HUES64 (cell line): ENCODE measurements at regions not wholly inside any gene's neighbourhood (a gene's known extent, or its start where the extent isn't known, plus 50 kb on each side); places are given as distances from the start of the nearest gene placed in this dataset.

Experiments used
- H3K27ac ChIP-seq: 2 replicates; pipeline ENCODE4 v1.7.0; 2013; ENCODE audit warnings: low read depth, low read length, inconsistent platforms
- H3K27me3 ChIP-seq: 2 replicates; pipeline ENCODE4 v1.6.1; 2013; ENCODE audit warnings: mild to moderate bottlenecking, low read length; ENCODE audit not compliant: insufficient read depth
- H3K36me3 ChIP-seq: 2 replicates; pipeline ENCODE4 v1.6.1; 2013; ENCODE audit warnings: mild to moderate bottlenecking, low read length; ENCODE audit not compliant: insufficient read depth
- H3K4me1 ChIP-seq: 2 replicates; pipeline ENCODE4 v1.6.1; 2013; ENCODE audit warnings: mild to moderate bottlenecking, low read length, moderate library complexity; ENCODE audit not compliant: insufficient read depth
- H3K4me3 ChIP-seq: 2 replicates; pipeline ENCODE4 v1.5.1; 2013; ENCODE audit warnings: mild to moderate bottlenecking, low read length, moderate library complexity
- H3K9ac ChIP-seq: 2 replicates; pipeline ENCODE4 v1.6.1; 2013; ENCODE audit warnings: mild to moderate bottlenecking, low read depth, low read length
- H3K9me3 ChIP-seq: 2 replicates; pipeline ENCODE4 v1.6.1; 2013; ENCODE audit warnings: low read depth, low read length; ENCODE audit not compliant: insufficient read depth
- WGBS: fragments of 150-250, 120-280 bp; methylation state at CpG from one replicate; pipeline ENCODE4 v1.1.7; 2013; ENCODE audit warnings: missing lambda C conversion rate; 5-methylcytosine and 5-hydroxymethylcytosine counted together

DNA sequence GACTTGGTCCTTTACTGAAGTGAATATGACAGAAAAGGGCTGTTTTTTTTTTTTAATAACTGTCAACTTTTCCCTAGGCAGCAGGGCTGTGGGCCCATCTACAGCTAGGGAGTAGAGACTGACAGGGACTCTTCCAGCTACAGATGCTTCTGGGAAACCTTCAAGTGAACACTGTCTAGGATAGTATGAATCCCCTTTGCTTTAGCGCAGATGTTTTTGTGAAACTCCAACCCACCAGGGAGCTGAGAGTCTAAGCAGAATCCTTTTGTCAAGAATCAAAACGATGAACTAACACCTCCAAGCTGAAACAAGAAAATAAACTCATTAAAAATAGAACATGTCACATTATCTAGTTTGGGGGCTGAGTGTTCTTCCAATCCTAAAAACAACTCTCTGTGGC lies 219.7 kb upstream of the FGF13 start:
- Histone ChIP-seq H3K27me3 (no peaks in the 10 kb centered on the region), H3K27ac (no peak overlapping the region), H3K4me3 (no peak overlapping the region), H3K9ac (no peak overlapping the region), H3K4me1 (no peaks in the 10 kb centered on the region), H3K36me3 (no peaks in the 10 kb centered on the region), H3K9me3 (no peaks in the 10 kb centered on the region)
- WGBS: 100% methylated on average over 2 of the region's 2 CpGs

DNA sequence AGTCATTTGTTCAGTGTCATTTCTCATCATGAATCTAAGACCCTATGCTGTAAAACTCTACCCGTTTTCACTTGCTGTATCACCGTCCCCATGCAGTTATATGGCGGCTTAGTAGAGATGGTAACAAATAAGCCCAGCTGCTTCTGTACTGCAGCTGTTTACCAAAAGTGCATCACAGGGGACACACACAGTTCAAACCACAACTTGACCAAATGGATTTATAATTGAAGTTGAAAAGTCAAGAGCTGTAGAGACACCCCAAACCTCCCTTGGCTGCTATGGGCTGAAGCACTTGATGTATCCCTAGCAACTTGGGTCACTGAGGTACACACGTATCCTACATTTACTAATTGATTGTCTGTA lies 219.0 kb upstream of the FGF13 start:
- Histone ChIP-seq H3K9ac (no peak overlapping the region), H3K36me3 (no peaks in the 10 kb centered on the region), H3K27me3 (no peaks in the 10 kb centered on the region), H3K27ac (no peak overlapping the region), H3K4me3 (no peak overlapping the region), H3K4me1 (no peaks in the 10 kb centered on the region), H3K9me3 (no peaks in the 10 kb centered on the region)
- 98% methylated on average over 4 of the region's 4 CpGs for WGBS

DNA sequence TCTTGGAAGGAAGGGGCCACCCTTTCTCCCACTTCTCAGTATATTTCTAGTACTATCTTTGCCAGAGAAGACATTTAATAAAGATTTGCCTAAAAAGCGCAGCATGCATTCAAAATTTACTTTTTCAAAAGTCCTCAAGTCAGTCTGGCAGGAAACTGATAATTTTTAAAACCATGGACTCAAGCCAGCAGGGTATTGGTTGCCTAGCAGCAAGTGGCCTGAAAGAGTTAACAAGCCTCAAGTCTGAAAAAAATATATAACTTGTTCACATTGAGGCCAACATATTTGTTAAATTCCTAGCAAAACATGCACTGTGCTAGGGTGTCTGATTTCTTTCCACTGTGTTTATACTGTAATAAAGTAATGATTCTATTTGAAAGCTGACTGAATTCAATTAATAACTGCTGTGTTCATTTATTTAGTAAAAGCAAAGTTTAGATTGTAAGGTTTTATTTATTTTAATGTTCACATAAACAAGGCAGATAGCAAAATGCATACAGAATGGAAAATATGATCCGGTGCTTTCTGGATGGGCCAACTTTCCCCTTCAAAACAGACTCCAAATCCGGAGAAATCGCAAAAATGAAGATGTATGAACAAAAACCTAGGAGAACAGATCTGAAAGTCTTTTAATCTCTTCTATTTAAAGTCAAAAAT lies 218.5 kb upstream of the FGF13 start:
- Histone ChIP-seq H3K4me1 (no peaks in the 10 kb centered on the region), H3K9me3 (no peaks in the 10 kb centered on the region), H3K27me3 (no peaks in the 10 kb centered on the region), H3K27ac (no peak overlapping the region), H3K9ac (no peak overlapping the region), H3K36me3 (no peaks in the 10 kb centered on the region), H3K4me3 (no peak overlapping the region)
- WGBS: 85% methylated on average over 2 of the region's 4 CpGs

DNA sequence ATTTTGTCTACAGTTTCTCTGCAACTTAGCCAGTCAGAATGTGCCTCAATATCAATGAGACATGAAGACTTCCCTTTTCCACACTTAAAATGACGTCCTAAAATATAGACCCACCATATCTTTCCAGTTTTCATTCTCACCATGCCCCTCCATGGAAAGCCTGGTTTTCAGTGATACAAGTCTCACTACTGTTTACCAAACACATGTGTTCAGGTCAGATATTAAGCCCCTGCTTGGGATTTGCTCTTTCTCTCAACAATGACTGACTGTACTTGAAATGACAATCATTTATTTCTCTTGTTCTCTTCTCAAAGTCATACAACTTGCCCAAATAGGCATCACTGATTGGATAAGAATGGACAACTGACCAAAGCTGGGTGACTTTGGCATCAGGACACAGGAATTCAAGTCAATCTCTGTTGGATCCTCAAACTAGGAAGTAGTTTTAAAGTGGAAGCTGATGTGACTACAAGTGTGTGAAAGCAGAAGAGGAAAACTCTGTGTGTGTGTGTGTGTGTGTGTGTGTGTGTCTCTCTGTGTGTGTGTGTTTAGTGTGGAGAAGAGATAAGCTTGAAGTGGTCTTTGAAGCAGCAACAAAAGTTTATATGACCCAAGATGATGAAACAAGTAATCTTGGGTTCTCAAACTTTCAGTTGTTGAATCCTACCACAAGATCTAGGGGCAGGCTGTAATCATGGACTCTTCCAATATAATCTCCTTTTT lies 217.4 kb upstream of the FGF13 start:
- Histone ChIP-seq H3K27me3 (no peaks in the 10 kb centered on the region), H3K4me3 (no peak overlapping the region), H3K27ac (no peak overlapping the region), H3K9ac (no peak overlapping the region), H3K4me1 (no peaks in the 10 kb centered on the region), H3K9me3 (no peaks in the 10 kb centered on the region), H3K36me3 (no peaks in the 10 kb centered on the region)
- WGBS: 98% methylated on average over 1 of the region's 1 CpG

DNA sequence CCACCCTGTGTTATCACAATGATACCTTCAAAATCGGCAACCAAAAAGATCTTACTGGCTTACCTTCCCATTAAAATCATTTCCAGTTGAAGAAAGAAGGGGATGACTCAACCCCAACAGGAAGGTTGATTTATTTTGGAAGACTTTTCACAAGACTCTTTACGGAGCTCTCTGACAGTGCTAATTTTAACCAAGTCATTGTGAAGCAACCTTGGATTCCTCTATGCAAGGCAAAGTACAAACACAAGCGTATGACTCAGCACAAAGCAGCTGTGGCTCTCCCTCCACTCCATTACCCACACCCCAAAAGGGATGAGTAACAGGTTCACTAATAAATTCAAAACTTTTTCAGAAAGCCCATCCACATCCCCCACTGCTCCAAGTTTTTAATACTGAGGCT lies 213.8 kb upstream of the FGF13 start:
- H3K9ac ChIP-seq: no peak overlapping the region
- no peaks in the 10 kb centered on the region for H3K9me3 ChIP-seq
- H3K36me3 ChIP-seq: no peaks in the 10 kb centered on the region
- H3K27me3 ChIP-seq: no peaks in the 10 kb centered on the region
- no peak overlapping the region for H3K27ac ChIP-seq
- no peaks in the 10 kb centered on the region for H3K4me1 ChIP-seq
- WGBS: 85% methylated on average over 3 of the region's 3 CpGs
- no peak overlapping the region for H3K4me3 ChIP-seq

DNA sequence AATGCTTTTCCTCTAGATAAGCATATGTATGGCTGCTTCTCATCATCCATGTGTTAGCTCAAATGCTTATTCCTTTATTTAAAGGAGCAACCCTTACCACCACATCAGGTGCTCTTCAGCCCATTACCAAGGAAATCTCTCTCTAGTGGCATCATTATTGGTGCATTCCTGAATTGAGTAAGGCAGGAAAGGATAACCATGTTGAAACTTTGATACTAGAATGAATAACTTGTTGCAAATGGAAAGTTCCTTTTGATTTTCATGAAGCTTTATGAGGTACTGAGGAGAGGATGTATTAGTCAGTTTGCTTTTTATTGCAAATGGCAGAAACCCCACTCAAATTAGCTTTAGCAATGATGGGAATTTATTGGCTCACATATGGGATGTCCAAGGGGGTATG lies 212.3 kb upstream of the FGF13 start:
- no peak overlapping the region for H3K27ac ChIP-seq
- H3K4me3 ChIP-seq: no peak overlapping the region
- H3K9me3 ChIP-seq: no peaks in the 10 kb centered on the region
- H3K27me3 ChIP-seq: no peaks in the 10 kb centered on the region
- H3K4me1 ChIP-seq: no peaks in the 10 kb centered on the region
- no peak overlapping the region for H3K9ac ChIP-seq
- H3K36me3 ChIP-seq: no peaks in the 10 kb centered on the region

DNA sequence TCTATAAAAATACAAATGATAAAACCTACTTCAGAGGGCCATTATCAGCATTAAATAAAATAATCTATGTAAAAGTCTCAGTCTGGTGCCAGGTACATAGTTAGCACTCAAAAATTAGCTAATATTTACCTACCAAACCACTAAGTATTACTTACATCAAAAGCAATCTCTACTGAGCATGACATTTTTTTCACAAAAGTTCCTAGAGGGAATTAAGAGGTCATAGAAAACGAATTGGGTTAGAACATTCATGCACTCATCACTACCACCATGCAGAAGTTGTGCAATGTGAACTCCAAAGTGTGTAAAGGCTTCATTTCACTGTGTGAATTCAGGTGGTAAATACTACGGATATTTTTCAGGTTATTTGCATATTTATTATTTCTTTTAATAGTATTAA lies 209.5 kb upstream of the FGF13 start:
- Histone ChIP-seq H3K4me1 (no peaks in the 10 kb centered on the region), H3K36me3 (no peaks in the 10 kb centered on the region)
- WGBS: no CpG with 5 or more reads among the region's 2 CpGs

DNA sequence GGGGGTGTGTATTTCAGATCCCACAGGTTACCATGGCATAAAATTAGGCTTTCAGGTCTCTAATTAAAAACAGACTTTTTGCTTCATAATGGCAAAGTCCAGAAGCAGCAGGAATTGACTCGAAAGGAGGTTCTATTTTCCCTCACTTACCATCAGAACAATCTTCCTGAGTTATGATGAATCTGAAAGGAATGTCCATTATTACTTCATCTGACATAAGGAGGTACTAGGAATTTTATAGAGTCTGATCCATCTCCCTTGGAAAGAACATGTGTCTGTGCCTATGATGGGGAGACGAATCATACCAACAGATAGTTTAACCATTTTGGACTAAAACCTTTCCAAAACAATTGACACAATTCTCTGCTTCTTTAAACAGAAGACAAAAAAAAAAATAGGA lies 206.3 kb upstream of the FGF13 start:
- Histone ChIP-seq H3K36me3 (no peaks in the 10 kb centered on the region), H3K9ac (no peak overlapping the region), H3K27me3 (no peaks in the 10 kb centered on the region), H3K4me1 (no peaks in the 10 kb centered on the region), H3K27ac (no peak overlapping the region), H3K9me3 (no peaks in the 10 kb centered on the region), H3K4me3 (no peak overlapping the region)
- no CpG with 5 or more reads among the region's 2 CpGs for WGBS

More for the DNA sequence above, 209.5 kb upstream of the FGF13 start:
- no peaks in the 10 kb centered on the region for H3K27me3 ChIP-seq
- H3K4me3 ChIP-seq: no peak overlapping the region
- no peak overlapping the region for H3K27ac ChIP-seq
- no peaks in the 10 kb centered on the region for H3K9me3 ChIP-seq
- no peak overlapping the region for H3K9ac ChIP-seq

DNA sequence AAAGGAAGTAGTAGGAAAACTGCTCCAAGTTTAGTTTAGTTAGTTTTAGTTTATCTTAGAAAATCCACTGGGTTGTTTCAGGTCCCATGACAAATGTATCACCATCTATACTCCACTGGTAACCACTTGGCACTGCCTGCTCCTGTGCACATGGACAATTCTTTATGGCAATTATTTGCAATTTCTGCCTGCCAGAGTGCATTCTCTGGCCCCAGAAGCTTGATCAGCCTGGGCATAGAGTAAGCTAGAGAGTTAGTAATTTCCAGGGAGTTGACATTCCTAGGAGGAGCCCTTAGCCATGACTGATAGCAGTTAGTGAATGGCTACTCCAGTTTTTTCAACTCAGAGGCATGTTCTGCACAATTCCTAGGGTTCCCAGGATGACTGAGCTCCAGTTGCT lies 203.2 kb upstream of the FGF13 start:
- Histone ChIP-seq H3K9ac (no peak overlapping the region), H3K4me1 (no peaks in the 10 kb centered on the region), H3K9me3 (no peaks in the 10 kb centered on the region), H3K36me3 (no peaks in the 10 kb centered on the region), H3K4me3 (no peak overlapping the region), H3K27ac (no peak overlapping the region), H3K27me3 (no peaks in the 10 kb centered on the region)

DNA sequence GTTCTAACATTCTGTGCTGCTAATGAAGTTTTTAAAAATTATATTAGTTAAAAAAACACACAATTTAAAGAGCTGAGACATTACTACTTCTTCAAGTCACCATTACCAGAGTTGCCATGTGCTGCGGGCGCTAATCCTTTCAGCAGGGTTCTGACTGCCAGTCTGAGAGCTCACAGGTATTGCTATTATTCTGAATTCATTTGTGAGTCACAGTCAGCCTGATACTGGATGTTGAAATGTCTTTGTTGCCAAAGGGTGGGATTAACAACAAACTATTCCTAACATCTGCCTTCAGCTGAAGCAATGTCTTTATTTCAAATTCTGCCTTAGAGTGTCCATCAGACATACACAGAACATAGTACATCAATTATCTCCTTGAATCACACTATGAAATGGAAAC lies 197.1 kb upstream of the FGF13 start:
- WGBS: 100% methylated on average over 2 of the region's 2 CpGs
- no peaks in the 10 kb centered on the region for H3K36me3 ChIP-seq

DNA sequence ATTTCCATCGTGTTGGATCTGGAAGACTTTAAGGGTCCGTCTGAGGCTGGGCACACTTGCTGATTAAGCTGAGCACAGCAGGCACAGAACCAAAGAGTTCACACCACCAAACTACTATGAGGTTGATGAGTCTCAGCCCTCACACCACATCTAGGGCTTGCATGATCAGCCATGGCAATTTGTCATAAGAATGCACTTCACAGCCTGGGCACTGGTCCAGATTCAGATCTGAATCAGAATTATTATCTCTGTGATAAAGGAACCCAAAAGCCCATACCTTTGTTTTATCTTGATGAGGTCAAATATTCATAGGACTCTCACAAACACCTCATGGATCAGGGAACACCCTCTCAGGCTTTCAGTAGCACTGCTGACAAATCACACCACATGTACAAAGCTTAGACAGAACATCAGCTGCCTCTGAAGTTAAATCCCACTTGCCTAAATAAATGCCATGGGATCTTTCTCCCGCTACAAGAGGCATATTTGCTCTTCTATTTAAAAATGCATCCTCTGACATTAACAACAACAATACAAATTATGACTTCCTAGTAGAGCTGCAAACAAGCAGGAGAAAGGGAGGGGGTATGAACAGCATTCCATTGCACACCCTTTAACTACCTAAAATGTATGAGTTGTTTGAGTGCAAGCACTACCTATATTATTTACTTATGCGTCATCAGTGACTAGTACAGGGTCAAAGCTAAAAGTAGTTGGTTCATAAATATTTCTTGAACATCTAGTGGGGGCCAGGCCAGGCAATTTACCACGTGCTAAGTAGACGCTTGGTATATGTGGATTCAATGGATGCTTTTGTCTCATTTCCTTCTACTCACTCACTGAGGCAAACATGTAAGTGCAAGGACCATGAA lies 186.3 kb upstream of the FGF13 start:
- Histone ChIP-seq H3K9ac (no peak overlapping the region), H3K27ac (no peak overlapping the region)
- WGBS: 92% methylated on average over 5 of the region's 6 CpGs

More for the DNA sequence above, 197.1 kb upstream of the FGF13 start:
- no peaks in the 10 kb centered on the region for H3K27me3 ChIP-seq
- H3K4me3 ChIP-seq: no peak overlapping the region
- no peak overlapping the region for H3K9ac ChIP-seq
- H3K9me3 ChIP-seq: no peaks in the 10 kb centered on the region
- H3K27ac ChIP-seq: no peak overlapping the region
- no peaks in the 10 kb centered on the region for H3K4me1 ChIP-seq

More for the DNA sequence above, 186.3 kb upstream of the FGF13 start:
- Histone ChIP-seq H3K4me1 (no peaks in the 10 kb centered on the region), H3K9me3 (no peaks in the 10 kb centered on the region), H3K4me3 (no peak overlapping the region), H3K36me3 (no peaks in the 10 kb centered on the region), H3K27me3 (no peaks in the 10 kb centered on the region)
